ENCODE measurements at regions not wholly inside any gene's neighbourhood (a gene's known extent, or its start where the extent isn't known, plus 50 kb on each side); places are given as distances from the start of the nearest gene placed in this dataset.

DNA sequence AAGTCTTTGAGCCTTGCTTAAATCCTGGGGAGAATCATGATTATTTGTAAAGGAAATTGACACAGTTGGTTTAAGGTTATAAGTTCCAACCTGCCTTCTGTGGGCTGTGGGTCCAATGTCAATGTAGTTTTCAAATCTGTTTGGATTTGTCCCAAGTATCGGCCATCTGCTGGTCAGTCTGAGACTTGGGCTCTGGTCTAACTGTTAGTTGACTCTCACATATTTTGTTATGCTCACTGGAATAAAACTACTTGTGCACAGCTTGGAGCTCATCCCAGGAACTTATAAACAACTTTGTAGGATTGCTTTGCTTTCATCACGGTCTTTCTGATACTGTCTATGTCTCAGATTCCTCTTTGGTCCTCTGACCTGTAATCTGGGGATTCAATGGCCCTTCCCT lies 1026.2 kb upstream of the ZEB2 start:
- Mint-ChIP-seq H3K4me3 (no peak overlapping the region), H3K27me3 (ENCODE audit: insufficient read depth, low read depth, poor library complexity) (no peaks in the 10 kb centered on the region), H3K36me3 (ENCODE audit: low read depth) (peaks cover 7% of the 10 kb centered on the region; the same call in 1 of the 3 replicates), H3K27ac (no peak overlapping the region), H3K9me3 (peaks cover 10% of the 10 kb centered on the region; the same call in 2 of the 3 replicates), H3K4me1 (no peaks in the 10 kb centered on the region)
- H3K4me3 ChIP-seq = no peak overlapping the region
- 0 out of 2 replicates have a peak overlapping the region, but pooled peaks have one; percentile 35 for H2AFZ ChIP-seq
- no peaks in the 10 kb centered on the region for H3K27me3 ChIP-seq (ENCODE audit: insufficient read depth)
- no peak overlapping the region for H3K4me2 ChIP-seq
- no peaks in the 10 kb centered on the region for H3K4me1 ChIP-seq (ENCODE audit: insufficient read depth)
- H4K20me1 ChIP-seq (replicated peaks; ENCODE audit: insufficient read depth) = no peaks in the 10 kb centered on the region
- H3K27ac ChIP-seq (ENCODE audit: low read depth) = no peak overlapping the region
- no peaks in the 10 kb centered on the region for H3K79me2 ChIP-seq (replicated peaks; ENCODE audit: insufficient read depth)
- no peaks in the 10 kb centered on the region for H3F3A ChIP-seq (replicated peaks; ENCODE audit: low read depth)
- DNase-seq (ENCODE audit: low spot score) (no peak), ATAC-seq (no peak)
- no peaks in the 10 kb centered on the region for H3K36me3 ChIP-seq (ENCODE audit: insufficient read depth)
- no peaks in the 10 kb centered on the region for H3K9me2 ChIP-seq (ENCODE audit: insufficient read depth)
- TF ChIP-seq, protein P1, sequence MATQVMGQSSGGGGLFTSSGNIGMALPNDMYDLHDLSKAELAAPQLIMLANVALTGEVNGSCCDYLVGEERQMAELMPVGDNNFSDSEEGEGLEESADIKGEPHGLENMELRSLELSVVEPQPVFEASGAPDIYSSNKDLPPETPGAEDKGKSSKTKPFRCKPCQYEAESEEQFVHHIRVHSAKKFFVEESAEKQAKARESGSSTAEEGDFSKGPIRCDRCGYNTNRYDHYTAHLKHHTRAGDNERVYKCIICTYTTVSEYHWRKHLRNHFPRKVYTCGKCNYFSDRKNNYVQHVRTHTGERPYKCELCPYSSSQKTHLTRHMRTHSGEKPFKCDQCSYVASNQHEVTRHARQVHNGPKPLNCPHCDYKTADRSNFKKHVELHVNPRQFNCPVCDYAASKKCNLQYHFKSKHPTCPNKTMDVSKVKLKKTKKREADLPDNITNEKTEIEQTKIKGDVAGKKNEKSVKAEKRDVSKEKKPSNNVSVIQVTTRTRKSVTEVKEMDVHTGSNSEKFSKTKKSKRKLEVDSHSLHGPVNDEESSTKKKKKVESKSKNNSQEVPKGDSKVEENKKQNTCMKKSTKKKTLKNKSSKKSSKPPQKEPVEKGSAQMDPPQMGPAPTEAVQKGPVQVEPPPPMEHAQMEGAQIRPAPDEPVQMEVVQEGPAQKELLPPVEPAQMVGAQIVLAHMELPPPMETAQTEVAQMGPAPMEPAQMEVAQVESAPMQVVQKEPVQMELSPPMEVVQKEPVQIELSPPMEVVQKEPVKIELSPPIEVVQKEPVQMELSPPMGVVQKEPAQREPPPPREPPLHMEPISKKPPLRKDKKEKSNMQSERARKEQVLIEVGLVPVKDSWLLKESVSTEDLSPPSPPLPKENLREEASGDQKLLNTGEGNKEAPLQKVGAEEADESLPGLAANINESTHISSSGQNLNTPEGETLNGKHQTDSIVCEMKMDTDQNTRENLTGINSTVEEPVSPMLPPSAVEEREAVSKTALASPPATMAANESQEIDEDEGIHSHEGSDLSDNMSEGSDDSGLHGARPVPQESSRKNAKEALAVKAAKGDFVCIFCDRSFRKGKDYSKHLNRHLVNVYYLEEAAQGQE (IDR thresholded peaks at IDR 0.05; ENCODE audit: unreplicated experiment) = no peak
- TF ChIP-seq JUNB (IDR thresholded peaks at IDR 0.05; ENCODE audit: unreplicated experiment) = no peak
- no peak for TF ChIP-seq ZNF331 (CRISPR knock-in tag; IDR thresholded peaks at IDR 0.05; ENCODE audit: low read depth)
- TF ChIP-seq CREB1 (CRISPR knock-in tag; IDR thresholded peaks at IDR 0.05; ENCODE audit: low read depth) = no peak
- TF ChIP-seq STAT1 (IDR thresholded peaks at IDR 0.05; ENCODE audit: unreplicated experiment) = no peak

DNA sequence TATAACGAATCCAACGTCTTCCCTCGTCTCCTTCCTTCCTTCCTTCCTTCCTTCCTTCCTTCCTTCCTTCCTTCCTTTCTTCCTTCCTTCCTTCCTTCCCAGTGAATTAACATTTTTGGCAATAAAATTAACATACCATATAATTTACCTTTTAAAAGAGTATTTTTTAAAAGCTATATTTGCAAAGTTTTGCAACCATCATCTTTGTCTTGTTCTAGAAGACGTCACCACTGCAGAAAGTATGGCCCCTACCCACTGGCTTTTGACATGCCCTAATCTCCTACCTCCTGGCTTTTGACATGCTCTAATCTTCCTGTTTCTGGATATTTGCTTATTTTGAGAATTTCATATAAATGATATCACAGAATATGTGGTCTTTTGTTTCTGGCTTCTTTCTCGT lies 1023.9 kb upstream of the ZEB2 start:
- Histone ChIP-seq H2AFZ (no peak overlapping the region), H3K27ac (ENCODE audit: low read depth) (no peak overlapping the region), H3K9me2 (ENCODE audit: insufficient read depth) (no peaks in the 10 kb centered on the region), H3K4me1 (ENCODE audit: insufficient read depth) (no peaks in the 10 kb centered on the region), H3K36me3 (ENCODE audit: insufficient read depth) (no peaks in the 10 kb centered on the region), H3F3A (replicated peaks; ENCODE audit: low read depth) (no peaks in the 10 kb centered on the region), H3K27me3 (ENCODE audit: insufficient read depth) (no peaks in the 10 kb centered on the region), H4K20me1 (replicated peaks; ENCODE audit: insufficient read depth) (no peaks in the 10 kb centered on the region), H3K4me2 (no peak overlapping the region), H3K79me2 (replicated peaks; ENCODE audit: insufficient read depth) (no peaks in the 10 kb centered on the region), H3K4me3 (no peak overlapping the region)
- no peak overlapping the region for H3K27ac Mint-ChIP-seq
- H3K9me3 Mint-ChIP-seq = peaks cover 10% of the 10 kb centered on the region; the same call in 2 of the 3 replicates
- H3K36me3 Mint-ChIP-seq (ENCODE audit: low read depth) = peaks cover 7% of the 10 kb centered on the region; the same call in 1 of the 3 replicates
- H3K27me3 Mint-ChIP-seq (ENCODE audit: insufficient read depth, low read depth, poor library complexity) = no peaks in the 10 kb centered on the region
- H3K4me3 Mint-ChIP-seq = no peak overlapping the region
- ATAC-seq = no peak
- H3K4me1 Mint-ChIP-seq = no peaks in the 10 kb centered on the region; the same call in 2 of the 3 replicates
- no peak for DNase-seq (ENCODE audit: low spot score)
- TF ChIP-seq, protein P1 (IDR thresholded peaks at IDR 0.05; ENCODE audit: unreplicated experiment) = no peak
- TF ChIP-seq POLR2AphosphoS5 (IDR thresholded peaks at IDR 0.05; ENCODE audit: low read depth) (no peak), ETS1 (IDR thresholded peaks at IDR 0.05) (no peak), STAT1 (IDR thresholded peaks at IDR 0.05; ENCODE audit: unreplicated experiment) (no peak), ZNF331 (CRISPR knock-in tag; IDR thresholded peaks at IDR 0.05; ENCODE audit: low read depth) (no peak), JUNB (IDR thresholded peaks at IDR 0.05; ENCODE audit: unreplicated experiment) (no peak), CREB1 (CRISPR knock-in tag; IDR thresholded peaks at IDR 0.05; ENCODE audit: low read depth) (no peak)
- TF ChIP-seq, protein P2, sequence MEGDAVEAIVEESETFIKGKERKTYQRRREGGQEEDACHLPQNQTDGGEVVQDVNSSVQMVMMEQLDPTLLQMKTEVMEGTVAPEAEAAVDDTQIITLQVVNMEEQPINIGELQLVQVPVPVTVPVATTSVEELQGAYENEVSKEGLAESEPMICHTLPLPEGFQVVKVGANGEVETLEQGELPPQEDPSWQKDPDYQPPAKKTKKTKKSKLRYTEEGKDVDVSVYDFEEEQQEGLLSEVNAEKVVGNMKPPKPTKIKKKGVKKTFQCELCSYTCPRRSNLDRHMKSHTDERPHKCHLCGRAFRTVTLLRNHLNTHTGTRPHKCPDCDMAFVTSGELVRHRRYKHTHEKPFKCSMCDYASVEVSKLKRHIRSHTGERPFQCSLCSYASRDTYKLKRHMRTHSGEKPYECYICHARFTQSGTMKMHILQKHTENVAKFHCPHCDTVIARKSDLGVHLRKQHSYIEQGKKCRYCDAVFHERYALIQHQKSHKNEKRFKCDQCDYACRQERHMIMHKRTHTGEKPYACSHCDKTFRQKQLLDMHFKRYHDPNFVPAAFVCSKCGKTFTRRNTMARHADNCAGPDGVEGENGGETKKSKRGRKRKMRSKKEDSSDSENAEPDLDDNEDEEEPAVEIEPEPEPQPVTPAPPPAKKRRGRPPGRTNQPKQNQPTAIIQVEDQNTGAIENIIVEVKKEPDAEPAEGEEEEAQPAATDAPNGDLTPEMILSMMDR (conservative IDR thresholded peaks at IDR 0.05; ENCODE audit: low read depth in 2 of 2) = no peak

All from GM23338 (cell line).